ENCODE measurements at regions not wholly inside any gene's neighbourhood (a gene's known extent, or its start where the extent isn't known, plus 50 kb on each side); places are given as distances from the start of the nearest gene placed in this dataset.

DNA sequence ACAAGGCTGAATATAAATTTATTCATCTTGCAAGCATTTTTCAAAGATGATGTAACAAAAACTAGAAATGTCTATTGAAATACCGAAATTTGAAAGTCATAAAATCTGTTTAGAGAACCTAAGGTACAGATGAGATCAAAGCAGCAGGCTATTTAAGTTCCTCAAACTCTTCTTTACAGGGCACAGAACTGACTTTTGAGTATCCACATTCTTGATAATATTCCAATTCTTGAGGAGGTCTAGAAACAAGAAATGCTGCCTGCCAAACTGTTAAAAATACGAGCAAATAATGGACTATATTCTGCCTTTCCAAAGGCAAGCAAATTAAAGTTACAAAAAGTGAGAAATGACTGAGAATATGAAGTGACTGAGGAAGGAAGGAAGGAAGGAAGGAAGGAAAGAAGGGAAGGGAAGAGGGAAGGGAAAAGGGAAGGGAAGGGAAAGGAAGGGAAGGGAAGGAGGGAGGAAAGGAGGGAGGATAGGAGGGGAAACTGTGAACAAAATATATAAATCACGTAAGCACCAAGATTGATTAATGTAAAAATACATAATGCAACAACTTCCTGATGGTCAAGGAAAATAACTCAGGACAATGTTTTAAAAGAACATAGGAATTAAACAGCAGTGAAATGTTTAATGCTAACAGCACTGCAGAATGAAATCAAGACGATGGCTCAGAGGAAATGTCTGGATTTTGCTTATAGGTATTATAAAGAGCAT lies 248.9 kb upstream of the HNRNPA3 start:
- no peaks in the 10 kb centered on the region for H3K4me1 ChIP-seq
- no peaks in the 10 kb centered on the region for H3K9me3 ChIP-seq
- TF ChIP-seq, protein P1, sequence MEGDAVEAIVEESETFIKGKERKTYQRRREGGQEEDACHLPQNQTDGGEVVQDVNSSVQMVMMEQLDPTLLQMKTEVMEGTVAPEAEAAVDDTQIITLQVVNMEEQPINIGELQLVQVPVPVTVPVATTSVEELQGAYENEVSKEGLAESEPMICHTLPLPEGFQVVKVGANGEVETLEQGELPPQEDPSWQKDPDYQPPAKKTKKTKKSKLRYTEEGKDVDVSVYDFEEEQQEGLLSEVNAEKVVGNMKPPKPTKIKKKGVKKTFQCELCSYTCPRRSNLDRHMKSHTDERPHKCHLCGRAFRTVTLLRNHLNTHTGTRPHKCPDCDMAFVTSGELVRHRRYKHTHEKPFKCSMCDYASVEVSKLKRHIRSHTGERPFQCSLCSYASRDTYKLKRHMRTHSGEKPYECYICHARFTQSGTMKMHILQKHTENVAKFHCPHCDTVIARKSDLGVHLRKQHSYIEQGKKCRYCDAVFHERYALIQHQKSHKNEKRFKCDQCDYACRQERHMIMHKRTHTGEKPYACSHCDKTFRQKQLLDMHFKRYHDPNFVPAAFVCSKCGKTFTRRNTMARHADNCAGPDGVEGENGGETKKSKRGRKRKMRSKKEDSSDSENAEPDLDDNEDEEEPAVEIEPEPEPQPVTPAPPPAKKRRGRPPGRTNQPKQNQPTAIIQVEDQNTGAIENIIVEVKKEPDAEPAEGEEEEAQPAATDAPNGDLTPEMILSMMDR (IDR thresholded peaks at IDR 0.05) = no peak
- H3K27me3 ChIP-seq = no peaks in the 10 kb centered on the region
- H3K4me3 ChIP-seq = no peak overlapping the region
- no peak overlapping the region for H3K27ac ChIP-seq
- no peak for DNase-seq (ENCODE audit: low spot score)
- H3K36me3 ChIP-seq = no peaks in the 10 kb centered on the region

GRCh38 chr2:176967911-176968450 lies 244.6 kb upstream of the HNRNPA3 start:
- Histone ChIP-seq H3K36me3 (no peaks in the 10 kb centered on the region), H3K27ac (no peak overlapping the region), H3K9me3 (no peaks in the 10 kb centered on the region), H3K4me3 (no peak overlapping the region), H3K27me3 (no peaks in the 10 kb centered on the region), H3K4me1 (no peaks in the 10 kb centered on the region)
- DNase-seq (ENCODE audit: low spot score) = no peak
- TF ChIP-seq, protein P1 (IDR thresholded peaks at IDR 0.05) = no peak

- Histone ChIP-seq H3K4me1 (no peaks in the 10 kb centered on the region), H3K4me3 (no peak overlapping the region), H3K36me3 (no peaks in the 10 kb centered on the region), H3K27ac (no peak overlapping the region), H3K9me3 (no peaks in the 10 kb centered on the region), H3K27me3 (no peaks in the 10 kb centered on the region)
- TF ChIP-seq, protein P1 (IDR thresholded peaks at IDR 0.05) = no peak
- DNase-seq (ENCODE audit: low spot score) = no peak
Measured at GRCh38 chr2:176969642-176970359, 242.8 kb upstream of the HNRNPA3 start.

DNA sequence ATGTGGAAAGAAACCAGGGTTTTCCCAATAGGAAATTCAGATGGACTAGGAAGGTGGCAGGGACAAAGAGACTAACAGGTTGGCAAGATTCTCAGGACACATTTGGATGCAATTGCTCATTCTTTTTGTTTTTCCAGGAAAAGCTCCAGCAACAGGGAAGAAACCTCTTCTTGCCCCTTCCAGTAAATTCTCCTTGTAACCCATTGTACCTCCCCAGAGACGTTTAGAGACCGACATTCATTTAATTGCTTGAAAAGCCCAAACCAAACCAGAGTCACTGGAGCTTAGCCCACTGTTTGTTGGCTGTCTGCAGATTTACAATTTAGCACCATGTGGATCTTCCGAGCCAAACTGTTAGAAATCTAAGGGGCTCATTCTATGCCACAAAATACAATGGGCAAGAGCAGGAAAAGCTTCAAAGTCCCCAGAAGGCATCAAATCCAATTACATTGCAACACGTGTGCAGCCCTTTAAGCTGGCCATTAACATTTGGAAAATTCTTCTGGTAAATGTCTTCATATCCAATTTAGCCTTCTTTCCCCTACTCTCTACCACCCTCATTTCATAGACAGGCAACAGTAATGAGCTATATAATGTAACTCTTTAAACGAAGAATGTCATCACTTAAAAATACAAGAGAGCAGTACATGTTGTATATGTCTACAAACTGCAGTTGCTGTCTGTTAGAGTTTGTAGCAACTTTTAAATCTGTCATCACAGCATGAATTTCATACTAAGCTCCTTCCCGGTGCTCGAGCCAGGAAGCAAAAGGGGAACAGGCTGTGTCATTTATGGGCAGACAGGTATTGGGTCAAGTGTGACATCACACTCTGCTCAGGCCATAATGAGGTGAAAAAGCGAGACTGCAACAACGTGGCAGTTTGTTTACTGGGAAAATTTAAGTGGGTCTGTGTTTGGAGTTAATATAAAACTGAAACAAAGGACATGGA lies 235.6 kb upstream of the HNRNPA3 start:
- Histone ChIP-seq H3K4me3 (no peak overlapping the region), H3K9me3 (no peaks in the 10 kb centered on the region), H3K27me3 (no peaks in the 10 kb centered on the region), H3K36me3 (no peaks in the 10 kb centered on the region), H3K27ac (no peak overlapping the region), H3K4me1 (no peaks in the 10 kb centered on the region)
- TF ChIP-seq, protein P1 (IDR thresholded peaks at IDR 0.05) = no peak
- DNase-seq (ENCODE audit: low spot score) = no peak

GRCh38 chr2:176978921-176979320 lies 233.7 kb upstream of the HNRNPA3 start:
- Histone ChIP-seq H3K4me1 (no peaks in the 10 kb centered on the region), H3K27ac (no peak overlapping the region), H3K9me3 (no peaks in the 10 kb centered on the region), H3K27me3 (no peaks in the 10 kb centered on the region), H3K4me3 (no peak overlapping the region), H3K36me3 (no peaks in the 10 kb centered on the region)
- TF ChIP-seq, protein P1 (IDR thresholded peaks at IDR 0.05) = no peak
- no peak for DNase-seq (ENCODE audit: low spot score)
